SK-N-SH (cell line): ENCODE measurements at regions not wholly inside any gene's neighbourhood (a gene's known extent, or its start where the extent isn't known, plus 50 kb on each side); places are given as distances from the start of the nearest gene placed in this dataset.

Experiments used
- CTCF ChIA-PET: fragments of 300-600, 350-600 bp; formaldehyde crosslinking; extraction: SDS; loops from one replicate; lab custom pipeline; 2021; lab: Yijun Ruan, JAX
- POLR2A ChIA-PET: fragments of 350-600 bp; sonication (Branson Sonifier 250); formaldehyde crosslinking; extraction: SDS; loops from one replicate; lab custom pipeline; 2020; ENCODE audit warnings: antibody characterized with exemption, inconsistent platforms; lab: Yijun Ruan, JAX
- DNase-seq: peaks from one replicate; pipeline ENCODE4 v3.0.0; 2012
- H2AFZ ChIP-seq: fragments of 200-600 bp; sonication (generic); 2 replicates; pipeline ENCODE4 v1.8.1; 2016; ENCODE audit warnings: antibody characterized with exemption, mild to moderate bottlenecking, low read depth
- H3F3A ChIP-seq: fragments of 200-600 bp; sonication (generic); replicated peaks from 2 replicates; pipeline ENCODE3; 2016; ENCODE audit warnings: antibody characterized with exemption, mild to moderate bottlenecking; ENCODE audit not compliant: insufficient read depth
- H3K27ac ChIP-seq, 2 experiments: fragments of 200-500 bp in 1 of 2; fragments of 200-600 bp in 1 of 2; sonication (Bioruptor generic) in 1 of 2; sonication (generic), shearing (Covaris generic) in 1 of 2; 2 replicates each; pipeline versions ENCODE4 v1.5.1 to v1.6.1; 2014 to 2016; ENCODE audit warnings: low read depth in 2 of 2, inconsistent platforms in 1 of 2, low read length in 1 of 2, mild to moderate bottlenecking in 1 of 2, mixed read lengths in 1 of 2
- H3K27me3 ChIP-seq: fragments of 200-600 bp; sonication (generic), shearing (Covaris generic); 2 replicates; pipeline ENCODE4 v1.6.1; 2016; ENCODE audit warnings: mixed run types; ENCODE audit not compliant: insufficient read depth
- H3K36me3 ChIP-seq, 2 experiments: fragments of 200-500 bp in 1 of 2; fragments of 200-600 bp in 1 of 2; sonication (Bioruptor generic) in 1 of 2; sonication (generic) in 1 of 2; replicated peaks in 1 of 2; 2 replicates each; pipeline versions ENCODE3 to v1.5.1; 2014 to 2016; ENCODE audit warnings: low read length in 1 of 2, mild to moderate bottlenecking in 1 of 2; ENCODE audit not compliant: insufficient read depth in 2 of 2, control insufficient read depth in 1 of 2
- H3K4me1 ChIP-seq, 2 experiments: fragments of 200-500 bp in 1 of 2; fragments of 200-600 bp in 1 of 2; sonication (Bioruptor generic) in 1 of 2; sonication (generic), shearing (Covaris generic) in 1 of 2; 2 replicates each; pipeline versions ENCODE4 v1.5.1 to v1.6.1; 2014 to 2016; ENCODE audit warnings: low read depth in 1 of 2, low read length in 1 of 2, mixed run types in 1 of 2; ENCODE audit not compliant: insufficient read depth in 2 of 2, control insufficient read depth in 1 of 2
- H3K4me2 ChIP-seq: fragments of 200-600 bp; sonication (generic), shearing (Covaris generic); 2 replicates; pipeline ENCODE4 v1.6.1; 2017; ENCODE audit warnings: mixed run types
- H3K4me3 ChIP-seq, 2 experiments: fragments of 200-500 bp in 1 of 2; fragments of 200-600 bp in 1 of 2; sonication (Bioruptor generic) in 1 of 2; sonication (generic), shearing (Covaris generic) in 1 of 2; 2 replicates each; pipeline versions ENCODE4 v1.5.1 to v1.8.1; 2014 to 2016; ENCODE audit warnings: low read depth in 2 of 2, inconsistent platforms in 1 of 2, low read length in 1 of 2, mild to moderate bottlenecking in 1 of 2, mixed read lengths in 1 of 2, moderate library complexity in 1 of 2
- H3K79me2 ChIP-seq: fragments of 200-600 bp; sonication (generic); 2 replicates; pipeline ENCODE4 v1.8.1; 2017; ENCODE audit warnings: mild to moderate bottlenecking; ENCODE audit not compliant: insufficient read depth
- H3K9ac ChIP-seq: fragments of 200-600 bp; sonication (generic); 2 replicates; pipeline ENCODE4 v1.6.1; 2017; ENCODE audit warnings: mixed run types
- H3K9me2 ChIP-seq: fragments of 200-600 bp; sonication (generic); 2 replicates; pipeline ENCODE4 v1.6.1; 2017; ENCODE audit warnings: mixed run types
- H3K9me3 ChIP-seq: fragments of 200-600 bp; sonication (generic); 2 replicates; pipeline ENCODE4 v1.6.1; 2017; ENCODE audit warnings: mixed run types, mild to moderate bottlenecking, moderate library complexity
- H4K20me1 ChIP-seq: fragments of 200-600 bp; sonication (generic); 2 replicates; pipeline ENCODE4 v1.6.1; 2017; ENCODE audit warnings: mild to moderate bottlenecking, mixed run types; ENCODE audit not compliant: insufficient read depth
- CHD2 ChIP-seq: fragments of 150-350 bp; IDR thresholded peaks from 2 replicates; pipeline ENCODE4 v1.6.1; 2018; ENCODE audit warnings: low read length; ENCODE audit not compliant: partially characterized antibody
- EZH2phosphoT487 ChIP-seq: fragments of 200-600 bp; sonication (generic); IDR thresholded peaks from 2 replicates; pipeline ENCODE4 v1.6.1; 2017; ENCODE audit warnings: low read depth, mixed run types, mild to moderate bottlenecking, antibody characterized with exemption, moderate library complexity, borderline replicate concordance
- GATA2 ChIP-seq: sonication (generic); formaldehyde crosslinking; IDR thresholded peaks from 2 replicates; pipeline ENCODE4 v1.5.0; 2020; ENCODE audit warnings: mild to moderate bottlenecking, missing genetic modification reagents
- JUND ChIP-seq: IDR thresholded peaks from 2 replicates; pipeline ENCODE4 v1.4.0; 2012
- MAX ChIP-seq: IDR thresholded peaks from 2 replicates; pipeline ENCODE4 v1.4.0; 2012; ENCODE audit warnings: low read depth
- RAD21 ChIP-seq: IDR thresholded peaks from 2 replicates; pipeline ENCODE4 v1.6.1; 2012; ENCODE audit warnings: mild to moderate bottlenecking, low read length
- REST ChIP-seq: IDR thresholded peaks from 2 replicates; pipeline ENCODE4 v1.6.1; 2012; ENCODE audit warnings: mild to moderate bottlenecking, low read depth, low read length, moderate library complexity
- RXRA ChIP-seq: IDR thresholded peaks from 2 replicates; pipeline ENCODE4 v1.4.0; 2012; ENCODE audit warnings: low read depth, mild to moderate bottlenecking, borderline replicate concordance
- TCF12 ChIP-seq: IDR thresholded peaks from 2 replicates; pipeline ENCODE4 v1.4.0; 2012
- USF1 ChIP-seq: IDR thresholded peaks from 2 replicates; pipeline ENCODE4 v1.4.0; 2012; ENCODE audit warnings: low read depth, borderline replicate concordance
- ZBTB33 ChIP-seq: IDR thresholded peaks from 2 replicates; pipeline ENCODE4 v1.4.0; 2012; ENCODE audit warnings: low read depth, borderline replicate concordance
- WGBS: methylation state at CpG from one replicate; pipeline ENCODE4 v1.1.6; 2017; ENCODE audit warnings: low lambda C conversion rate; 5-methylcytosine and 5-hydroxymethylcytosine counted together

- no peak for TF ChIP-seq TCF12
- TF ChIP-seq JUND: no peak
- TF ChIP-seq USF1: no peak
These were observed 466.4 kb downstream of the KLF12 start (continued) for GRCh38 chr13:73667756-73668155.

- CTCF ChIA-PET: no interaction called here
- 20% methylated on average over 2 of the region's 2 CpGs for WGBS
- TF ChIP-seq GATA2 (CRISPR knock-in tag): no peak
- TF ChIP-seq, all 33 proteins: peak for 0
- Histone ChIP-seq H3K4me2 (no peak overlapping the region), H3K79me2 (no peaks in the 10 kb centered on the region), H3K9ac (no peak overlapping the region), H3K4me1 (no peaks in the 10 kb centered on the region; a peak in 2 of 4 replicates), H3K9me3 (no peaks in the 10 kb centered on the region), H3K4me3 (no peak overlapping the region), H3K9me2 (no peaks in the 10 kb centered on the region), H4K20me1 (no peaks in the 10 kb centered on the region), H3K36me3 (no peaks in the 10 kb centered on the region), H3K27ac (no peak overlapping the region), H3K27me3 (no peaks in the 10 kb centered on the region), H3F3A (no peaks in the 10 kb centered on the region), H2AFZ (no peak overlapping the region)
- no peak for DNase-seq
- POLR2A ChIA-PET: no interaction called here
These were observed 468.9 kb downstream of the KLF12 start for GRCh38 chr13:73665261-73665660.

- Histone ChIP-seq H3K36me3 (no peaks in the 10 kb centered on the region), H3K9ac (no peak overlapping the region), H3K27me3 (no peaks in the 10 kb centered on the region)
- no peak for TF ChIP-seq CHD2
- TF ChIP-seq RXRA: no peak
- no peak for TF ChIP-seq RAD21
- TF ChIP-seq MAX: no peak
- TF ChIP-seq GATA2 (CRISPR knock-in tag): no peak
- TF ChIP-seq REST: no peak
- no peak for TF ChIP-seq ZBTB33
- no peak for TF ChIP-seq EZH2phosphoT487
- TF ChIP-seq, all 33 proteins: peak for 0
- ChIA-PET POLR2A (no interaction called here), CTCF (no interaction called here)
- H4K20me1 ChIP-seq: no peaks in the 10 kb centered on the region
- no peaks in the 10 kb centered on the region for H3K9me3 ChIP-seq
- no peak for DNase-seq
- H3K4me3 ChIP-seq: no peak overlapping the region
- H3F3A ChIP-seq: no peaks in the 10 kb centered on the region
- H3K9me2 ChIP-seq: no peaks in the 10 kb centered on the region
- WGBS: 73% methylated on average over 4 of the region's 4 CpGs
- no peak overlapping the region for H3K27ac ChIP-seq
- H3K4me2 ChIP-seq: no peak overlapping the region
- H3K79me2 ChIP-seq: no peaks in the 10 kb centered on the region
- no peak overlapping the region for H2AFZ ChIP-seq
- no peaks in the 10 kb centered on the region; a peak in 2 of 4 replicates for H3K4me1 ChIP-seq
These were observed 469.4 kb downstream of the KLF12 start for GRCh38 chr13:73664851-73665250.
